ENCODE measurements at regions not wholly inside any gene's neighbourhood (a gene's known extent, or its start where the extent isn't known, plus 50 kb on each side); places are given as distances from the start of the nearest gene placed in this dataset.

DNA sequence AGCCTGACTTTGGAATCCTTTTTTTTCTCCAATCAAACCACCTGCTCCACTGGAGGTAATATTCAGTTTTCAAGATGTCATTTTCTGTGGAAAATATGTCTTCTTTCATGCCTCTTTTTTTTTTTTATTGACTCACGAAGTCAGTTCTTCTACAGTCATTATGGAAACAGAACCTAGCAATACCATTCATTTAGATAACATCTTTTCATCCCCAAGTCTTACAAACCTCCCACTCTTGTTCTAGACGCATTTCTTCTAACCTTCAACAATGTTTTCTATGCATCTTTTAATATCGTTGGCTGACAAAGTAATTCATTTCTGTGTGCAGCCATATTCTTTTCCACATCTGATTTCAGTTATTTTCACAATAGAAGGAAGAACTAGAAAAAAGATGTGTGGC lies 474.3 kb upstream of the CCDC196 start:
- TF ChIP-seq PBX3 (IDR thresholded peaks at IDR 0.05; ENCODE audit: insufficient replicate concordance, low read depth, low read length) (no peak), CEBPB (IDR thresholded peaks at IDR 0.05; ENCODE audit: borderline replicate concordance in 1 of 2, low read depth in 2 of 2, low read length in 2 of 2) (no peak), JUNB (IDR thresholded peaks at IDR 0.05) (no peak), CTCF (IDR thresholded peaks at IDR 0.05 in 2 of 3, conservative IDR thresholded peaks at IDR 0.05 in 1 of 3; ENCODE audit: control insufficient read depth in 2 of 3, extremely low read depth in 1 of 3, insufficient read depth in 1 of 3, low read depth in 3 of 3, low read length in 3 of 3) (no peak), MTA3 (IDR thresholded peaks at IDR 0.05; ENCODE audit: borderline replicate concordance, low read length) (no peak), EZH2 (IDR thresholded peaks at IDR 0.05; ENCODE audit: borderline replicate concordance, control insufficient read depth, low read depth, low read length) (no peak), CHD4 (IDR thresholded peaks at IDR 0.05) (no peak), CREB1 (IDR thresholded peaks at IDR 0.05; ENCODE audit: low read depth) (no peak), CBX3 (IDR thresholded peaks at IDR 0.05; ENCODE audit: borderline replicate concordance, low read depth) (no peak), STAT3 (IDR thresholded peaks at IDR 0.05; ENCODE audit: low read depth, low read length) (no peak), NRF1 (conservative IDR thresholded peaks at IDR 0.05; ENCODE audit: low read depth, low read length) (no peak)

All from GM12878 (cell line).